RWPE1 (cell line): ENCODE measurements at regions not wholly inside any gene's neighbourhood (a gene's known extent, or its start where the extent isn't known, plus 50 kb on each side); places are given as distances from the start of the nearest gene placed in this dataset.
"Not testable (repeated sequence)": the region's sequence is repeated elsewhere in the genome, so short reads cannot be mapped to it uniquely, and the experiment has no call there.

Source experiments
- CTCF ChIA-PET: fragments of 350-600 bp; sonication (Branson Sonifier 250); formaldehyde crosslinking; extraction: SDS; loops from one replicate; lab custom pipeline; 2021; lab: Yijun Ruan, JAX
- POLR2A ChIA-PET: fragments of 400-600 bp; formaldehyde crosslinking; extraction: SDS; loops from one replicate; lab custom pipeline; 2020; ENCODE audit warnings: antibody characterized with exemption; ENCODE audit not compliant: low non-redundant PET; lab: Yijun Ruan, JAX
- DNase-seq: peaks from one replicate; pipeline ENCODE4 v3.0.0; 2012; ENCODE audit warnings: low spot score
- H3K27ac ChIP-seq: fragments of 450-650 bp; 2 replicates; pipeline ENCODE4 v1.5.1; 2017
- TF ChIP-seq, protein P1 (sequence below): fragments of 450-650 bp; conservative IDR thresholded peaks from 2 replicates; pipeline ENCODE4 v1.5.1; 2017; ENCODE audit warnings: low read depth, mild to moderate bottlenecking

DNA sequence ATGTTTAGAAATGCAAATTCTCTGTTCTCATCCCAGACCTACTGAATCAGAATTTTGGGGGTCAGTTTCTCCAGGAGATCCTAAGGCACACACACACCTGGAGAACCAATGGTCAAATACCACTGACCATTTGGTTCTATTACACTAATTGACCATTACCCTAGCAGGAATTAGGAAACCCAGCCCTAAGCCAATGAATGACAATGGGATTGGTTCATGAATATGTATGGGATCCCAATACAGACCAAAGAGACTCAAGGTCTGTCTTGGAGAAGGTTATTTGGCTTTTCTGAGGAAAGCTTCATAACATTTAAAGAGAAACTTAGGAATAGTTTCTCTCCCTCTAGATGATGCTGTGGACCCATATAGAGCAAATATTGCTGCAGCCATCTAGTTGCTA lies 317.0 kb downstream of the BMPER start:
- TF ChIP-seq, protein P1, sequence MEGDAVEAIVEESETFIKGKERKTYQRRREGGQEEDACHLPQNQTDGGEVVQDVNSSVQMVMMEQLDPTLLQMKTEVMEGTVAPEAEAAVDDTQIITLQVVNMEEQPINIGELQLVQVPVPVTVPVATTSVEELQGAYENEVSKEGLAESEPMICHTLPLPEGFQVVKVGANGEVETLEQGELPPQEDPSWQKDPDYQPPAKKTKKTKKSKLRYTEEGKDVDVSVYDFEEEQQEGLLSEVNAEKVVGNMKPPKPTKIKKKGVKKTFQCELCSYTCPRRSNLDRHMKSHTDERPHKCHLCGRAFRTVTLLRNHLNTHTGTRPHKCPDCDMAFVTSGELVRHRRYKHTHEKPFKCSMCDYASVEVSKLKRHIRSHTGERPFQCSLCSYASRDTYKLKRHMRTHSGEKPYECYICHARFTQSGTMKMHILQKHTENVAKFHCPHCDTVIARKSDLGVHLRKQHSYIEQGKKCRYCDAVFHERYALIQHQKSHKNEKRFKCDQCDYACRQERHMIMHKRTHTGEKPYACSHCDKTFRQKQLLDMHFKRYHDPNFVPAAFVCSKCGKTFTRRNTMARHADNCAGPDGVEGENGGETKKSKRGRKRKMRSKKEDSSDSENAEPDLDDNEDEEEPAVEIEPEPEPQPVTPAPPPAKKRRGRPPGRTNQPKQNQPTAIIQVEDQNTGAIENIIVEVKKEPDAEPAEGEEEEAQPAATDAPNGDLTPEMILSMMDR = no peak
- DNase-seq = no peak
- ChIA-PET CTCF (interaction anchor here (1.1 kb wide), 1 partner anchor 18 kb away, joined by 3 read pairs; no protein-coding TSS in a partner anchor), POLR2A (no interaction called here)
- no peak overlapping the region for H3K27ac ChIP-seq

DNA sequence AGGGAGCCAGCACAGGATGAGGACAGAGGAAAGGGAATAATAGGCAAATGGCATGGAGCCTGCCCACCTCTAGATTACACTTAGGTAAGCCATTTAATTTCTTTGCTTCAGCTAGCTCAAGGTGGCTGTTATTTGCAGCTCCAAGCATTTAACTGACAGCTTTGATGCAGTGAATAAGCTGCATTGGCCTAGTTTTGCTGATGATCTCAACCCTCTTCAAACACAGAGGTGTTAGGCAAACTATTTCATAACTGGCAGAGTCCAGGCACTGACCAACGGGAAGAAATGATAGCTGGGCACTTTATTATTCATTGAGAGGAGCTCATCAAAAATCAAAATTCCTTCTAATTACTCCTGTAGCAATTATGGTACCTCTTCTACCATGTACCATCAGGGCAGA lies 317.4 kb downstream of the BMPER start:
- TF ChIP-seq, protein P1 = no peak
- H3K27ac ChIP-seq = no peak overlapping the region
- POLR2A ChIA-PET = no interaction called here
- no peak for DNase-seq
- CTCF ChIA-PET = interaction anchor here (0.9 to 1.1 kb wide), 2 partner anchors 18 to 24 kb away, joined by 3 to 5 read pairs; no protein-coding TSS in a partner anchor

DNA sequence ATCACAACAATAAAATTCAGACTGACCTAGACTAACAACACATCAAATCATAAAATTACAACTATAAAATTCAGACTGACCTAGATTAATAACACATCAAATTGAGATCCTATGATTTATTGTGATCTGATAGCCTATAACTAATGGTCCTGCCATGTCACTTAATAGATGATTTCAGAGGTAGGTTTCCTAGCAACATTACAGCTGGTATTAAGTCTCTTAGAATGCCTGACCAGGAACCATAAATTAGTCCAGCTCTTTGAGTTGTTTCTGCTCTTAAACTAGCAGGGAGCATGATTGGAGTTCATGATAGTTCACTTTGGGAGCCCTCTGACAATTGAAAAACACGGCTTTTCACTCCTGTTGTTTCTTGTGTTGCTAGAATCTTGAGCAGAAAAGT lies 318.9 kb downstream of the BMPER start:
- ChIA-PET CTCF (no interaction called here), POLR2A (no interaction called here)
- DNase-seq = no peak
- TF ChIP-seq, protein P1 = no peak
- no peak overlapping the region for H3K27ac ChIP-seq

DNA sequence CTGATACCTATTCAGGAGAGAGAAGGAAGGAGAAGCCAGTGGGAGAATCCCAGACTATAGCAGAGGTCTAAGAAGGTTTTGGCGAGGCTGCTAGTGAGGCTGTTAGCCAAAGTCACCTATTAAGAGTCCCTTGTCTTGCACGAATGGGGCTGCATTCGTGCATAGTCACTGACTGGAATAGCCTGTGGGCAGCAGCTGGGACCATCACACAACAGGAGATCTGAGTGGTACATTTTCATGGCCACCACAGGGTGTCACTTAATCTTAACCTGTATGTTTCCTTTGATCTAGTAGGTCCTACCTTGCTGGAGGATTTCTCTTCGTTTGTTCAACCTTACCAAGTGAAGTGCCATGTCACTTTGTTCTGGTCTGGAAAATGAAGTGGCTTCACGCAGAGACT lies 319.9 kb downstream of the BMPER start:
- CTCF ChIA-PET = no interaction called here
- POLR2A ChIA-PET = no interaction called here

GRCh38 chr7:34227525-34227924 lies 322.2 kb downstream of the BMPER start:
- POLR2A ChIA-PET = no interaction called here

More for the DNA sequence above, 319.9 kb downstream of the BMPER start:
- no peak overlapping the region for H3K27ac ChIP-seq
- DNase-seq = no peak
- TF ChIP-seq, protein P1 = no peak

GRCh38 chr7:34235101-34235500 lies 329.8 kb downstream of the BMPER start:
- DNase-seq, POLR2A ChIA-PET, H3K27ac ChIP-seq: not testable (repeated sequence)
- CTCF ChIA-PET = interaction anchor here (0.7 kb wide), 1 partner anchor 1410 kb away, joined by 3 read pairs; no protein-coding TSS in a partner anchor

More at GRCh38 chr7:34227525-34227924, 322.2 kb downstream of the BMPER start:
- TF ChIP-seq, protein P1 = no peak
- CTCF ChIA-PET = interaction anchor here (0.5 kb wide), 1 partner anchor 23 kb away, joined by 6 read pairs; no protein-coding TSS in a partner anchor
- no peak overlapping the region for H3K27ac ChIP-seq
- DNase-seq = no peak

DNA sequence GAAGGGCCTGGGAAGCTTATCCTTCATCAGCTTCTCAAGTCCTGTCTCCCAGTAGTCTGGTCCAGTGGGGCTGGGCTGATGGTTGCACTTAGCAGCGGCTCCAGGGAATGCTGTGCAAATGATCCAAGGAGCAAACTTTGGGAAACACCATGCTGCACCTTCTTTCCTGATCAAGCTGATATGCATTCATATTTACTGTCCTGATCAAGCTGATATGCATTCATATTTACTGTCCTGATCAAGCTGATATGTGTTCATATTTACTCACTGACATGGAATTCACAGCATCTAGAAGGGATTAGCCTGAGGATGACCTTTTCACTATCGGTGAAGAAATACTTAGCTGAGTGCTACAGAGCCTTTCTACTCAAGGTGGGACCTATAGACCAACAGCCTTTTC lies 330.7 kb downstream of the BMPER start:
- CTCF ChIA-PET = no interaction called here
- H3K27ac ChIP-seq = no peak overlapping the region
- DNase-seq = no peak
- TF ChIP-seq, protein P1 = no peak
- POLR2A ChIA-PET = no interaction called here
